Omental fat pad (tissue), 3 donors: ENCODE measurements at regions not wholly inside any gene's neighbourhood (a gene's known extent, or its start where the extent isn't known, plus 50 kb on each side); places are given as distances from the start of the nearest gene placed in this dataset.

ENCODE experiments used
- ATAC-seq: fragments of 150-250 bp; one replicate; pipeline ENCODE4 v1.9.1; 2016; ENCODE audit warnings: mild to moderate bottlenecking, moderate library complexity; ENCODE audit not compliant: low FRiP score
- DNase-seq: peaks from one replicate; pipeline ENCODE4 v3.0.0-alpha.2; 2019; ENCODE audit warnings: low spot score
- TF ChIP-seq, protein P1 (sequence below), 3 donors: fragments of 450-650 bp; IDR thresholded peaks; one replicate each; pipeline ENCODE4 v1.5.1; 2016 to 2017; ENCODE audit warnings: antibody characterized with exemption in 3 of 3, mild to moderate bottlenecking in 3 of 3, moderate library complexity in 2 of 3

DNA sequence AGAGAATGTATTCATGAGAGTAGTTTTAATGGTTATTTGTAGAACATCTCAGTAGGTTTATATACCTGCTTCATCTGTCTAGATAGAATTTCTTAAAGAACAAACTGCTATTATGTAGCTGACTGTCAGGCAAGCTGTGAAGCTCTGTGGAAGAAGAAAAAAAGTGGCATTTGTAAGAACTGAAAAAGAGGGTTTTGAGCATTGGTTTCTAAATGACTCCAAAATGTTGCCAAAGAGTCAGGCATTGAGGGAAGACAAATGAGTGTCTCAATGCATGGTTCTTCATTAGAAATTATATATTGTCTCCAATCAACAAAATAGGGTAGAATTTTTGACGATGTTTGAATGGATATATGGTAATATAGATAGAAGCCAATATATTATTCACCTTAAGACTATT, 1276.1 kb downstream of the KCNT2 start:
- DNase-seq (no peak), ATAC-seq (no peak)

GRCh38 chr1:195328681-195329080, 1279.6 kb downstream of the KCNT2 start:
- TF ChIP-seq, protein P1, sequence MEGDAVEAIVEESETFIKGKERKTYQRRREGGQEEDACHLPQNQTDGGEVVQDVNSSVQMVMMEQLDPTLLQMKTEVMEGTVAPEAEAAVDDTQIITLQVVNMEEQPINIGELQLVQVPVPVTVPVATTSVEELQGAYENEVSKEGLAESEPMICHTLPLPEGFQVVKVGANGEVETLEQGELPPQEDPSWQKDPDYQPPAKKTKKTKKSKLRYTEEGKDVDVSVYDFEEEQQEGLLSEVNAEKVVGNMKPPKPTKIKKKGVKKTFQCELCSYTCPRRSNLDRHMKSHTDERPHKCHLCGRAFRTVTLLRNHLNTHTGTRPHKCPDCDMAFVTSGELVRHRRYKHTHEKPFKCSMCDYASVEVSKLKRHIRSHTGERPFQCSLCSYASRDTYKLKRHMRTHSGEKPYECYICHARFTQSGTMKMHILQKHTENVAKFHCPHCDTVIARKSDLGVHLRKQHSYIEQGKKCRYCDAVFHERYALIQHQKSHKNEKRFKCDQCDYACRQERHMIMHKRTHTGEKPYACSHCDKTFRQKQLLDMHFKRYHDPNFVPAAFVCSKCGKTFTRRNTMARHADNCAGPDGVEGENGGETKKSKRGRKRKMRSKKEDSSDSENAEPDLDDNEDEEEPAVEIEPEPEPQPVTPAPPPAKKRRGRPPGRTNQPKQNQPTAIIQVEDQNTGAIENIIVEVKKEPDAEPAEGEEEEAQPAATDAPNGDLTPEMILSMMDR (IDR thresholded peaks at IDR 0.05), result no peak
- no peak for DNase-seq
- ATAC-seq, result no peak

More for the DNA sequence above, 1276.1 kb downstream of the KCNT2 start:
- TF ChIP-seq, protein P1 (IDR thresholded peaks at IDR 0.05), result no peak

DNA sequence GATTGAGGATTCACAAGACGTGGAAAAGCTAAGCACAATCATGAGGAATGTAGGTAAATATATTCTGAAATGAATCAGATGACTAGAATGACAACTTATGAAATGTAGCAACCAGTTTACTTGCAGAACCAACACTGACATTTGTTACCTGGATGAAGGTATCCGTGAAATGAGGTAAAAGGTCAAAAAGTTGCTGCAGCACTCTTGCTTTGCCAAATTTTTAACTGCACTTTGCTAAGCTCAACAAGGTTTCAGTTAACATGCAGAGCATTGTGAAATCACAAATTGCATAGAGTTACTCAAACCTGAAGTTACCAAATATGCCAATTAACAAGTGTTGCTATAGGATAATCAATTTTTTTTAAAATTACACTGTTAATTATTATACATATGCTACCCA, 1280.1 kb downstream of the KCNT2 start:
- TF ChIP-seq, protein P1 (IDR thresholded peaks at IDR 0.05), result no peak
- no peak for DNase-seq
- no peak for ATAC-seq

DNA sequence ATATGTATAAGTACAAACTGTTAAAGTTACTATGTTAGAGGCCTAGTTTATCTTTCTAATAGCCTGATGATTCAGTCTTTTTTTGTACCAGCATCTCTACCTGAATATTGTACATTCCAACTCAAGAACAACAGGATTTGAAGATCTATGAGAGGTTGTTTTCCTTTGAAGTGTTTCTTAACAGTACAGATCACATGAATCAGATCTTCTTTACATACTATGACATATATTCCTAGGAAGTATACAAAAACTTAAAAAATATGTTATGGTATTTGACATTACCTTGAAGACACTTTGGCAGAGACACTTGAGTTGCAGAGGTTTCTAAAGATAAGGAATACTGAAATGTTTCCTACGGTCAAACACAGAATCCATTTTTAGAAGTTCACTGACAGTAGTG, 1280.9 kb downstream of the KCNT2 start:
- DNase-seq (no peak), ATAC-seq (no peak)
- TF ChIP-seq, protein P1 (IDR thresholded peaks at IDR 0.05), result no peak

DNA sequence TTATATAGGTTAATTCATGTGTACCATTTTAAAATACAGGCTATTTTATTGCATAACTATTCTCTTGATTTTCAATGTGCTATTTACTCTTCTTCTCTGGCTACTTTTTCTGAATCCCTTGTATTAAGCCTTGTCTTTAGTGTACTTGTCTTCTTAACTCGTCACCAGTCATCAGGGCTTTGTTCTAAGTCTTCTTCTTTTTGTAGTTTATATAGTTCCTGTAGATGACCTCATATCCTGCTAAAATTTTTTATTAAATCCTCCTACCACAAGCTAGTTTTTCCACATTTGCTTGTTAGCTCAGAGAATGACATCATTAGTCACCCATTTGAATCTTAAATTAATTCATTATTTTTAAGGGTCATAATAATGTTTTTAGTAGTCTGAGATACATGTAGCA, 1281.9 kb downstream of the KCNT2 start:
- ATAC-seq (no peak), DNase-seq (no peak)
- TF ChIP-seq, protein P1 (IDR thresholded peaks at IDR 0.05), result no peak

DNA sequence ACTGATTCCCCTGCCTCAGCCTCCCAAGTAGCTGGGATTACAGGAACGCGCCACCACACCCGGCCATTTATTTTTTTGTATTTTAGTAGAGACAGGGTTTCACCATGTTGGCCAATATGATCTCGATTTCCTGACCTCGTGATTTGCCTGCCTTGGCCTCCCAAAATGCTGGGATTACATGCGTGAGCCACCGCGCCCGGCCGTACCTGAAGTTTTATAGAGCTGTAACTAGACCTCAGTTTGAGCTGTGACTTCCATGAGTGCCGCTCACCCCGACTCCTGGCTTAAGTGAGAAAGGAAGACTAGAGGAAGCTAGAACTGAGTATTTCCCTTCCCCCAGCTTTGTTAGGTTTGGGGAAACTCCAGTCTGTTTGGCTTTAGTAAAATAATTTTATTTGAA, 1283.1 kb downstream of the KCNT2 start:
- no peak for DNase-seq
- ATAC-seq, result no peak
- TF ChIP-seq, protein P1 (IDR thresholded peaks at IDR 0.05), result no peak

DNA sequence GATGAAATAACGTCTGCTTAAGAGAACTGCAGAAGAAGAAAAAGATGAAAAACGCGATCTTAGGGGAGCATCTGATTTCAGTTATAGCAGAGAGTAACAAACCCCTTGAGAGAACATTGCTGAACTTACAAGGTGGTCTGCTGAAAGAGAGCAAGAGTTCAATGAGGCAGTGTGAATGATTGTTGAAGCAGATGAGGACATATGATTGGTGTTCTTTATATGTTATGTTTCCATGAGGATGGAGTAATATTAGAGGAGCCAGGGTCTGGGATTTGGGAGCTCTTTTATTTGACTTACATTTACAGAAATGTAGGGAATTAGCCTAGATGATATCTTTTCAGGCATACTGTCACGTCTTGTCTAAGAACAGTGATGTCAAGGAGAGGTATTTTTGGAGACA, 1302.0 kb downstream of the KCNT2 start:
- TF ChIP-seq, protein P1 (IDR thresholded peaks at IDR 0.05), result no peak
- ATAC-seq (no peak), DNase-seq (no peak)
